ENCODE measurements at regions not wholly inside any gene's neighbourhood (a gene's known extent, or its start where the extent isn't known, plus 50 kb on each side); places are given as distances from the start of the nearest gene placed in this dataset.

GRCh38 chr1:83027511-83027910 is 971.4 kb downstream of the TTLL7 start:
- Histone ChIP-seq H2BK5ac (ENCODE audit: low read depth, low read length, poor library complexity) (no peak overlapping the region), H3K36me3 (ENCODE audit: control insufficient read depth in 1 of 2, insufficient read depth in 2 of 2, low read length in 2 of 2) (peaks cover 0 to 4% of the 10 kb centered on the region in 2 experiments), H3K4me1 (ENCODE audit: control insufficient read depth in 1 of 2, insufficient read depth in 2 of 2, low read length in 2 of 2) (no peaks in the 10 kb centered on the region), H4K12ac (ENCODE audit: low read depth, low read length) (no peak overlapping the region), H4K8ac (ENCODE audit: low read depth, low read length) (no peak overlapping the region), H2AK5ac (ENCODE audit: low read length) (no peak overlapping the region), H3K18ac (ENCODE audit: low read length) (no peak overlapping the region), H3K4me3 (ENCODE audit: low read depth, low read length) (no peak overlapping the region), H2BK120ac (ENCODE audit: insufficient read depth, low read length, poor library complexity) (no peak overlapping the region), H3K4ac (ENCODE audit: low read depth, low read length) (no peak overlapping the region), H3K14ac (ENCODE audit: low read length) (no peak overlapping the region), H2BK12ac (ENCODE audit: low read length) (no peak overlapping the region), H3K27me3 (ENCODE audit: insufficient read depth, low read length) (no peaks in the 10 kb centered on the region), H3K9me3 (ENCODE audit: insufficient read depth, low read depth, low read length) (peaks cover 2% of the 10 kb centered on the region), H3K79me2 (ENCODE audit: control insufficient read depth, insufficient read depth, low read length, poor library complexity) (no peaks in the 10 kb centered on the region), H3K23ac (ENCODE audit: low read length) (no peak overlapping the region), H3K9ac (ENCODE audit: low read length) (no peak overlapping the region), H3K4me2 (ENCODE audit: low read length) (no peak overlapping the region), H3K27ac (ENCODE audit: low read depth, low read length) (no peak overlapping the region), H4K91ac (ENCODE audit: low read depth, low read length) (no peak overlapping the region), H3K79me1 (ENCODE audit: low read length) (no peaks in the 10 kb centered on the region), H2AFZ (ENCODE audit: insufficient read depth, low read length, poor library complexity) (no peak overlapping the region)
- DNase-seq = no peak
- WGBS (ENCODE audit: extremely low coverage, insufficient coverage, insufficient read length) = no CpG with 5 or more reads among the region's 1 CpG

DNA sequence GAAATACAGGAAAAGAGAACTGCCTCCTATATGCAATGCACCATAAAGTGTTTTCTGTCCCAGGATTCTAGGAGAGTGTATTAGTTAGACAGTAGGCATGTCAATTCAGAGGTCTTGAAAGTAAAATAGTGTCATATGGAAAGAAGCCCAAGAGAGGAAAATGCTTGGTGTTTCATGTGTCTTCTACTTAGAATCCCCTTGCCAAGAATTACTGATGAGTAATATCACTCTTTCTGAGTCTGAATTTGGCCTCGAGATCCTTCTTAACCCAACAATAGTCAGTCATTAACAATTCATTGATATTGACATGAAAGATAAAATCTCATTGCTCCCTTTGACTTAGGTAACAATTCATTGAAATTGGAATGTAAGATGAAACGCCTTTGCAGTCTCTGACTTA is 972.2 kb downstream of the TTLL7 start:
- Histone ChIP-seq H4K8ac (ENCODE audit: low read depth, low read length) (no peak overlapping the region), H3K79me2 (ENCODE audit: control insufficient read depth, insufficient read depth, low read length, poor library complexity) (no peaks in the 10 kb centered on the region), H3K9me3 (ENCODE audit: insufficient read depth, low read depth, low read length) (no peaks in the 10 kb centered on the region), H3K4me2 (ENCODE audit: low read length) (no peak overlapping the region), H3K9ac (ENCODE audit: low read length) (no peak overlapping the region), H3K4ac (ENCODE audit: low read depth, low read length) (no peak overlapping the region), H4K91ac (ENCODE audit: low read depth, low read length) (no peak overlapping the region), H2BK5ac (ENCODE audit: low read depth, low read length, poor library complexity) (no peak overlapping the region), H3K4me3 (ENCODE audit: low read depth, low read length) (no peak overlapping the region), H2AK5ac (ENCODE audit: low read length) (no peak overlapping the region), H3K79me1 (ENCODE audit: low read length) (no peaks in the 10 kb centered on the region), H4K12ac (ENCODE audit: low read depth, low read length) (no peak overlapping the region), H3K27ac (ENCODE audit: low read depth, low read length) (no peak overlapping the region), H2BK12ac (ENCODE audit: low read length) (no peak overlapping the region), H3K36me3 (ENCODE audit: control insufficient read depth in 1 of 2, insufficient read depth in 2 of 2, low read length in 2 of 2) (no peaks in the 10 kb centered on the region), H3K23ac (ENCODE audit: low read length) (no peak overlapping the region), H2AFZ (ENCODE audit: insufficient read depth, low read length, poor library complexity) (no peak overlapping the region), H2BK120ac (ENCODE audit: insufficient read depth, low read length, poor library complexity) (no peak overlapping the region), H3K4me1 (ENCODE audit: control insufficient read depth in 1 of 2, insufficient read depth in 2 of 2, low read length in 2 of 2) (no peaks in the 10 kb centered on the region), H3K14ac (ENCODE audit: low read length) (no peak overlapping the region), H3K27me3 (ENCODE audit: insufficient read depth, low read length) (no peaks in the 10 kb centered on the region), H3K18ac (ENCODE audit: low read length) (no peak overlapping the region)
- no peak for DNase-seq
- WGBS (ENCODE audit: extremely low coverage, insufficient coverage, insufficient read length) = no CpG with 5 or more reads among the region's 2 CpGs

DNA sequence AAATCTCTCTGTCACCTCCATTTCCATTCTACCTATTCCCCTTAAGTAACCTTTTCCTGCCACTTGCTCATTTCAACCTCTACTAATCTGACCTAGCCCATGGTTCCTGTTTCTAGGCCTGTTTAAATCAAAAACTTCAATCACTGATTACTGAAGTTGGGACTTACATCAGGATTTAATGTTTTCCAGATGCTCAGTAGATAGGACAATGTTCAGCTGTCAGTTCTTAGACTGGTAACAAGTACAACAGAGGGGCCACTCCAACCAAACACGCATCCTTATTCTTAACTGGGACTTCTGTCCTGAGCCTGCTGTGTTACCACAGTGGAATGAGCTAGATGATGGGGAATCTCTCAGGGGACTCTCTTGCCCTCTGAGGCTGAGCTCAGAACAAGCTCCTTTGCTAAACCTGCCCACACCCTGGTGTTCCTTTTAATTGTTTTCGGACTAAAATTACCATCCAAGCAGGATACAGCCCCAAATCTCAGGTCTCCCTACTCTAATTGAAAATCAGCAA is 974.6 kb downstream of the TTLL7 start:
- DNase-seq = no peak
- Histone ChIP-seq H4K8ac (ENCODE audit: low read depth, low read length) (no peak overlapping the region), H3K14ac (ENCODE audit: low read length) (no peak overlapping the region), H3K4me3 (ENCODE audit: low read depth, low read length) (no peak overlapping the region), H3K23ac (ENCODE audit: low read length) (no peak overlapping the region), H3K4ac (ENCODE audit: low read depth, low read length) (no peak overlapping the region), H4K91ac (ENCODE audit: low read depth, low read length) (no peak overlapping the region), H2BK12ac (ENCODE audit: low read length) (no peak overlapping the region), H3K4me2 (ENCODE audit: low read length) (no peak overlapping the region), H3K18ac (ENCODE audit: low read length) (no peak overlapping the region), H2BK5ac (ENCODE audit: low read depth, low read length, poor library complexity) (no peak overlapping the region), H3K27me3 (ENCODE audit: insufficient read depth, low read length) (no peaks in the 10 kb centered on the region), H4K12ac (ENCODE audit: low read depth, low read length) (no peak overlapping the region), H3K79me1 (ENCODE audit: low read length) (no peaks in the 10 kb centered on the region), H3K4me1 (ENCODE audit: control insufficient read depth in 1 of 2, insufficient read depth in 2 of 2, low read length in 2 of 2) (no peaks in the 10 kb centered on the region), H3K36me3 (ENCODE audit: control insufficient read depth in 1 of 2, insufficient read depth in 2 of 2, low read length in 2 of 2) (no peaks in the 10 kb centered on the region), H3K27ac (ENCODE audit: low read depth, low read length) (peak overlapping the region; percentile 26), H3K9ac (ENCODE audit: low read length) (no peak overlapping the region), H2AFZ (ENCODE audit: insufficient read depth, low read length, poor library complexity) (no peak overlapping the region), H2BK120ac (ENCODE audit: insufficient read depth, low read length, poor library complexity) (no peak overlapping the region), H3K79me2 (ENCODE audit: control insufficient read depth, insufficient read depth, low read length, poor library complexity) (no peaks in the 10 kb centered on the region), H3K9me3 (ENCODE audit: insufficient read depth, low read depth, low read length) (no peaks in the 10 kb centered on the region), H2AK5ac (ENCODE audit: low read length) (no peak overlapping the region)
- whole genome bisulfite sequencing (ENCODE audit: extremely low coverage, insufficient coverage, insufficient read length) = no CpG with 5 or more reads among the region's 2 CpGs

DNA sequence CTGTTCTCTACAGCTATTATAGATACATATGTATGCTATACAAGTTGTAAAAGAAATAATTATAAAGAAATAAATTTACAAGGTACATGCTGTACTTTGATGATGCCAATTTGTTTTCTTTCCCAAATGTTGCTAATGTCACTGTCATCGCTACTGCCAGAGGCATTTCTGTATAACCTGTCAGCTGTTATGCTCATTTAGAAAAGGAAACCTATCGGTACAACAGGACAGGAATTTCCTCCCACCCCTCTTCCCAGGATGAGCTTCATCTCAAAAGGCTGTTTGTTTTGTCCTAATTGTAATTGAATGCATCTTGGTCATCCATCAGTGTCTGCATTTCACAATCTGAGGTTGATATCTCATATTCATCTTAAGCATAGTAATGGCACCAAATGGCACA is 975.7 kb downstream of the TTLL7 start:
- H3K4me3 ChIP-seq (ENCODE audit: low read depth, low read length) = no peak overlapping the region
- H3K18ac ChIP-seq (ENCODE audit: low read length) = no peak overlapping the region
- no peaks in the 10 kb centered on the region for H3K4me1 ChIP-seq (ENCODE audit: control insufficient read depth in 1 of 2, insufficient read depth in 2 of 2, low read length in 2 of 2)
- no peak overlapping the region for H3K4me2 ChIP-seq (ENCODE audit: low read length)
- no peak overlapping the region for H3K9ac ChIP-seq (ENCODE audit: low read length)
- H2AK5ac ChIP-seq (ENCODE audit: low read length) = no peak overlapping the region
- H2AFZ ChIP-seq (ENCODE audit: insufficient read depth, low read length, poor library complexity) = no peak overlapping the region
- H3K23ac ChIP-seq (ENCODE audit: low read length) = no peak overlapping the region
- H3K4ac ChIP-seq (ENCODE audit: low read depth, low read length) = no peak overlapping the region
- H3K79me2 ChIP-seq (ENCODE audit: control insufficient read depth, insufficient read depth, low read length, poor library complexity) = no peaks in the 10 kb centered on the region
- no peak for DNase-seq
- H3K27ac ChIP-seq (ENCODE audit: low read depth, low read length) = no peak overlapping the region
- no peak overlapping the region for H4K8ac ChIP-seq (ENCODE audit: low read depth, low read length)
- no CpG with 5 or more reads among the region's 2 CpGs for WGBS (ENCODE audit: extremely low coverage, insufficient coverage, insufficient read length)
- no peak overlapping the region for H3K14ac ChIP-seq (ENCODE audit: low read length)
- H4K91ac ChIP-seq (ENCODE audit: low read depth, low read length) = no peak overlapping the region
- H4K12ac ChIP-seq (ENCODE audit: low read depth, low read length) = no peak overlapping the region
- no peaks in the 10 kb centered on the region for H3K79me1 ChIP-seq (ENCODE audit: low read length)
- no peak overlapping the region for H2BK5ac ChIP-seq (ENCODE audit: low read depth, low read length, poor library complexity)
- no peak overlapping the region for H2BK12ac ChIP-seq (ENCODE audit: low read length)
- H3K9me3 ChIP-seq (ENCODE audit: insufficient read depth, low read depth, low read length) = no peaks in the 10 kb centered on the region
- no peaks in the 10 kb centered on the region for H3K36me3 ChIP-seq (ENCODE audit: control insufficient read depth in 1 of 2, insufficient read depth in 2 of 2, low read length in 2 of 2)
- no peak overlapping the region for H2BK120ac ChIP-seq (ENCODE audit: insufficient read depth, low read length, poor library complexity)
- H3K27me3 ChIP-seq (ENCODE audit: insufficient read depth, low read length) = no peaks in the 10 kb centered on the region
